GM13976 (cell line): ENCODE measurements at regions not wholly inside any gene's neighbourhood (a gene's known extent, or its start where the extent isn't known, plus 50 kb on each side); places are given as distances from the start of the nearest gene placed in this dataset.
"Not testable (repeated sequence)": the region's sequence is repeated elsewhere in the genome, so short reads cannot be mapped to it uniquely, and the experiment has no call there.

ENCODE experiments used
- DNase-seq: peaks from one replicate; pipeline ENCODE4 v3.0.0; 2012; ENCODE audit warnings: low spot score
- CTCF ChIP-seq: IDR thresholded peaks from 2 replicates; pipeline ENCODE4 v1.5.1; 2012; ENCODE audit warnings: borderline replicate concordance, mild to moderate bottlenecking; ENCODE audit not compliant: insufficient read depth; ENCODE audit errors: extremely low read depth, missing control alignments, control extremely low read depth
- in situ Hi-C: fragments of 300-500 bp; cut with MboI; formaldehyde crosslinking; loops from one replicate; pipeline ENCODE4 v1.12.0; 2022; ENCODE audit warnings: low sequenced_read_pairs, mixed read lengths, inconsistent platforms; ENCODE audit not compliant: unreplicated experiment

GRCh38 chr18:25495606-25496005 lies 143.6 kb upstream of the ZNF521 start:
- no peak for DNase-seq
- in situ Hi-C loops = no loop called here
- TF ChIP-seq CTCF = no peak

GRCh38 chr18:25494888-25495287 lies 142.9 kb upstream of the ZNF521 start:
- in situ Hi-C loops = no loop called here
- no peak for DNase-seq
- TF ChIP-seq CTCF = no peak

- no peak for DNase-seq
- no peak for TF ChIP-seq CTCF
- in situ Hi-C loops = no loop called here
Measured at GRCh38 chr18:25493401-25493800, 141.4 kb upstream of the ZNF521 start.

- in situ Hi-C loops = no loop called here
- no peak for DNase-seq
- no peak for TF ChIP-seq CTCF
Measured at GRCh38 chr18:25490316-25490715, 138.3 kb upstream of the ZNF521 start.

- in situ Hi-C loops = no loop called here
- TF ChIP-seq CTCF = no peak
- DNase-seq = no peak
Measured at GRCh38 chr18:25473008-25473407, 121.0 kb upstream of the ZNF521 start.

GRCh38 chr18:25470756-25471524 lies 119.0 kb upstream of the ZNF521 start:
- in situ Hi-C loops, DNase-seq: not testable (repeated sequence)

GRCh38 chr18:25470062-25470461 lies 118.1 kb upstream of the ZNF521 start:
- TF ChIP-seq CTCF = no peak
- in situ Hi-C loops = no loop called here
- DNase-seq = no peak
